ENCODE measurements at regions not wholly inside any gene's neighbourhood (a gene's known extent, or its start where the extent isn't known, plus 50 kb on each side); places are given as distances from the start of the nearest gene placed in this dataset.
A peak's percentile ranks its signal among the peaks of the same experiment; 100 is the strongest.

GRCh38 chr1:87953732-87954344 lies 625.2 kb downstream of the LMO4 start:
- peak; percentile 4 to 14 for DNase-seq (ENCODE audit: low read depth in 2 of 2)

GRCh38 chr1:87955038-87955437 lies 626.4 kb downstream of the LMO4 start:
- DNase-seq (ENCODE audit: low read depth in 2 of 2): no peak

- DNase-seq (ENCODE audit: low read depth in 2 of 2): no peak
These were observed 627.4 kb downstream of the LMO4 start for GRCh38 chr1:87956072-87956471.

- no peak for DNase-seq (ENCODE audit: low read depth in 2 of 2)
These were observed 628.1 kb downstream of the LMO4 start for GRCh38 chr1:87956750-87957149.

GRCh38 chr1:87957331-87957730 lies 628.7 kb downstream of the LMO4 start:
- DNase-seq (ENCODE audit: low read depth in 2 of 2): no peak

- DNase-seq (ENCODE audit: low read depth in 2 of 2): no peak
These were observed 629.5 kb downstream of the LMO4 start for GRCh38 chr1:87958201-87958600.

GRCh38 chr1:87958716-87959115 lies 630.0 kb downstream of the LMO4 start:
- no peak for DNase-seq (ENCODE audit: low read depth in 2 of 2)

- DNase-seq (ENCODE audit: low read depth in 2 of 2): no peak
These were observed 630.6 kb downstream of the LMO4 start for GRCh38 chr1:87959236-87959635.

- DNase-seq (ENCODE audit: low read depth in 2 of 2): no peak
These were observed 633.3 kb downstream of the LMO4 start for GRCh38 chr1:87961992-87962391.

- DNase-seq (ENCODE audit: low read depth in 2 of 2): no peak
These were observed 634.9 kb downstream of the LMO4 start for GRCh38 chr1:87963556-87963955.

GRCh38 chr1:87965193-87965592 lies 636.5 kb downstream of the LMO4 start:
- DNase-seq (ENCODE audit: low read depth in 2 of 2): no peak

- no peak for DNase-seq (ENCODE audit: low read depth in 2 of 2)
These were observed 639.7 kb downstream of the LMO4 start for GRCh38 chr1:87968197-87968955.

GRCh38 chr1:87969040-87969439 lies 640.4 kb downstream of the LMO4 start:
- DNase-seq (ENCODE audit: low read depth in 2 of 2): no peak

GRCh38 chr1:87972811-87973210 lies 644.1 kb downstream of the LMO4 start:
- DNase-seq (ENCODE audit: low read depth in 2 of 2): no peak

GRCh38 chr1:87973896-87974295 lies 645.2 kb downstream of the LMO4 start:
- no peak for DNase-seq (ENCODE audit: low read depth in 2 of 2)

- DNase-seq (ENCODE audit: low read depth in 2 of 2): no peak
These were observed 647.6 kb downstream of the LMO4 start for GRCh38 chr1:87976316-87976715.

GRCh38 chr1:87977145-87977544 lies 648.5 kb downstream of the LMO4 start:
- DNase-seq (ENCODE audit: low read depth in 2 of 2): no peak

GRCh38 chr1:87979079-87979478 lies 650.4 kb downstream of the LMO4 start:
- no peak for DNase-seq (ENCODE audit: low read depth in 2 of 2)

GRCh38 chr1:87980494-87980893 lies 651.8 kb downstream of the LMO4 start:
- no peak for DNase-seq (ENCODE audit: low read depth in 2 of 2)

GRCh38 chr1:87981386-87981785 lies 652.7 kb downstream of the LMO4 start:
- DNase-seq (ENCODE audit: low read depth in 2 of 2): no peak

GRCh38 chr1:87981810-87982209 lies 653.1 kb downstream of the LMO4 start:
- no peak for DNase-seq (ENCODE audit: low read depth in 2 of 2)

- no peak for DNase-seq (ENCODE audit: low read depth in 2 of 2)
These were observed 655.2 kb downstream of the LMO4 start for GRCh38 chr1:87983841-87984240.

GRCh38 chr1:87985071-87985470 lies 656.4 kb downstream of the LMO4 start:
- DNase-seq (ENCODE audit: low read depth in 2 of 2): no peak

All from stimulated activated CD8-positive, alpha-beta memory T cell treated with anti-CD3 and anti-CD28 coated beads, Interleukin-2, amount 100 ng/mL, for 48 hours (primary cell).